GM06990 (cell line): ENCODE measurements at regions not wholly inside any gene's neighbourhood (a gene's known extent, or its start where the extent isn't known, plus 50 kb on each side); places are given as distances from the start of the nearest gene placed in this dataset.

Experiments used
- DNase-seq: peaks from one replicate; pipeline ENCODE4 v3.0.0-alpha.2; 2011; ENCODE audit not compliant: insufficient read length; ENCODE audit errors: extremely low read depth
- H3K27me3 ChIP-seq: replicated peaks from 2 replicates; pipeline ENCODE4 v1.6.0; 2011; ENCODE audit warnings: low read length; ENCODE audit not compliant: control insufficient read depth, insufficient read depth
- H3K36me3 ChIP-seq: 2 replicates; pipeline ENCODE4 v1.5.1; 2011; ENCODE audit warnings: low read length; ENCODE audit not compliant: control insufficient read depth, insufficient read depth
- H3K4me3 ChIP-seq: replicated peaks from 2 replicates; pipeline ENCODE4 v1.5.1; 2011; ENCODE audit warnings: low read depth, mild to moderate bottlenecking, control low read depth, low read length
- CTCF ChIP-seq: IDR thresholded peaks from 2 replicates; pipeline ENCODE4 v1.5.1; 2011; ENCODE audit warnings: low read length, control low read depth, mild to moderate bottlenecking, inconsistent platforms; ENCODE audit not compliant: insufficient read depth, poor library complexity, severe bottlenecking

- no peaks in the 10 kb centered on the region for H3K27me3 ChIP-seq
Measured at GRCh38 chr19:28497887-28498286, 715.1 kb downstream of the UQCRFS1 start.

GRCh38 chr19:28497137-28497536 lies 715.8 kb downstream of the UQCRFS1 start:
- H3K4me3 ChIP-seq, result no peak overlapping the region
- DNase-seq, result no peak
- no peaks in the 10 kb centered on the region for H3K36me3 ChIP-seq
- no peaks in the 10 kb centered on the region for H3K27me3 ChIP-seq
- TF ChIP-seq CTCF, result no peak

More at GRCh38 chr19:28497887-28498286, 715.1 kb downstream of the UQCRFS1 start:
- Histone ChIP-seq H3K36me3 (no peaks in the 10 kb centered on the region), H3K4me3 (no peak overlapping the region)
- DNase-seq, result no peak
- TF ChIP-seq CTCF, result no peak

GRCh38 chr19:28495046-28495445 lies 717.9 kb downstream of the UQCRFS1 start:
- Histone ChIP-seq H3K27me3 (no peaks in the 10 kb centered on the region), H3K4me3 (no peak overlapping the region), H3K36me3 (no peaks in the 10 kb centered on the region)
- no peak for TF ChIP-seq CTCF
- no peak for DNase-seq

GRCh38 chr19:28494461-28494860 lies 718.5 kb downstream of the UQCRFS1 start:
- DNase-seq, result no peak
- H3K36me3 ChIP-seq, result no peaks in the 10 kb centered on the region
- no peaks in the 10 kb centered on the region for H3K27me3 ChIP-seq
- no peak overlapping the region for H3K4me3 ChIP-seq
- no peak for TF ChIP-seq CTCF

- Histone ChIP-seq H3K4me3 (no peak overlapping the region), H3K27me3 (no peaks in the 10 kb centered on the region), H3K36me3 (no peaks in the 10 kb centered on the region)
- TF ChIP-seq CTCF, result no peak
- DNase-seq, result no peak
Measured at GRCh38 chr19:28493884-28494283, 719.1 kb downstream of the UQCRFS1 start.

GRCh38 chr19:28492621-28493020 lies 720.3 kb downstream of the UQCRFS1 start:
- H3K27me3 ChIP-seq, result no peaks in the 10 kb centered on the region
- H3K36me3 ChIP-seq, result no peaks in the 10 kb centered on the region
- H3K4me3 ChIP-seq, result no peak overlapping the region
- DNase-seq, result no peak
- no peak for TF ChIP-seq CTCF
